ENCODE measurements at regions not wholly inside any gene's neighbourhood (a gene's known extent, or its start where the extent isn't known, plus 50 kb on each side); places are given as distances from the start of the nearest gene placed in this dataset.

DNA sequence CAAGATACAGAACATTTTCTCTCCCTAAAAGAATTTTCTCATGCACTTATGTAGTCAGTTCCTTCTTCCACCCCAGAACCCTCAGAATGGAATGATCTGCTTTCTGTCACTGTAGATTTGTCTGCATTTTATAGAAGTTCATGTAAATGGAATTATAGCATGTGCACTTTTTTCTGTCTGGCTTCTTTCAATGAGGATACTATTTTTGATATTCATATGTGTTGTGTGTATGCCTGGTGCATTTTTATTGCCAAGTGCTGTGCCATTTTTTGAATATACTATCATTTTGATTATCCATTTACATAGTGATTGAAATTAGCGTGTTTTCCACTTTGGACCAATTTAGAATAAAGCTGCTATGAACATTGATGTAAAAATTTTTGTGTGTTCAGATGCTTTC is 156.6 kb upstream of the ALCAM start:
- no peak for TF ChIP-seq EZH2 (IDR thresholded peaks at IDR 0.05; ENCODE audit: borderline replicate concordance)
- no peak for TF ChIP-seq CTCF (IDR thresholded peaks at IDR 0.05; ENCODE audit: poor library complexity)
- no peak for TF ChIP-seq EZH2phosphoT487 (IDR thresholded peaks at IDR 0.05; ENCODE audit: low read depth, severe bottlenecking, unreplicated experiment)
